ENCODE measurements at regions not wholly inside any gene's neighbourhood (a gene's known extent, or its start where the extent isn't known, plus 50 kb on each side); places are given as distances from the start of the nearest gene placed in this dataset.

DNA sequence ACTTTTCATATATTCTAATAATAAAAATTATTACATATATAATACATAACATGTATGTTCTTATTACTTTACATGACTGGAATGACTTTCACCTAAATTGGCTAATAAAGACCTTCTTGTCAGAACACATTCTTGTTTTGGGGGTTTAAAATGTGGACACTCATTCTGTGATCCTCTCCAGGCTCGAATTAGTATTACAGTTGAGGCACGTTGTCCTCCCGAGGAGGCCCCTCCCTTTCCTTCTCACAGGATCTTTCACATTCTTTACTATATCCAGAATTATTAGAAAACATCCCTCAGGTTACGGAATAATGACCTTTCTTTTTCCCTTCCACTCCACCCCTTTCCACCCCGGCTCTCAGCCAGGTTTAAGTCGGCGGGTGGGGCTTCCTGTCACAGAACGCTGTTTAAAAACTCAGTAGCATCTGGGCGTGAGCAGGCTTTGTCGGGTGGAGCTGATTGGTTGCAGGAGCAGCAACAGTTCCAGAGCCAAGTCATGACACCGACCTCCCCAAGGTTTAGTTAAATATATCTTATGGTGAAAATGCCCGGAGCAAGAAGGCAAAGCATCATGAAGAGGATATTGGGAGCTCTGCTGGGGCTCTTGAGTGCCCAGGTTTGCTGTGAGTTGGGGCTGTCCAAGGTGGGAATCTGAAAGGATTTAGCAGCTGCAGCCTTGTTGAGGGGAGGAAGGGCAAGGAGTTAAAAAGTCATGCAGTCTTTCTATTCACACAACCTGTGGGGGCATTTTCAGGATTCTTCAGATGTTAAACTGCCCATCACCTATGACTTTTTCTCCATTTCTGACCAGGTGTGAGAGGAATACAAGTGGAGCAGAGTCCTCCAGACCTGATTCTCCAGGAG lies 396.7 kb upstream of the OR4E1 start:
- Histone ChIP-seq H3K4me1 (ENCODE audit: insufficient read depth, insufficient read length) (no peaks in the 10 kb centered on the region), H3K36me3 (ENCODE audit: insufficient read depth, insufficient read length, low read length) (no peaks in the 10 kb centered on the region), H3K9me3 (ENCODE audit: insufficient read depth, low read length) (no peaks in the 10 kb centered on the region), H3K9ac (ENCODE audit: insufficient read length, low read depth) (no peak overlapping the region), H3K27me3 (ENCODE audit: insufficient read depth, insufficient read length) (no peaks in the 10 kb centered on the region), H3K4me3 (ENCODE audit: insufficient read length, low read depth) (no peak overlapping the region)
- DNase-seq (ENCODE audit: low read depth, low spot score): no peak
- no peak for TF ChIP-seq YY1 (IDR thresholded peaks at IDR 0.05; ENCODE audit: insufficient read depth, insufficient read length)
- no peak for TF ChIP-seq SUZ12 (IDR thresholded peaks at IDR 0.05; ENCODE audit: extremely low read depth, insufficient read depth, insufficient read length)

DNA sequence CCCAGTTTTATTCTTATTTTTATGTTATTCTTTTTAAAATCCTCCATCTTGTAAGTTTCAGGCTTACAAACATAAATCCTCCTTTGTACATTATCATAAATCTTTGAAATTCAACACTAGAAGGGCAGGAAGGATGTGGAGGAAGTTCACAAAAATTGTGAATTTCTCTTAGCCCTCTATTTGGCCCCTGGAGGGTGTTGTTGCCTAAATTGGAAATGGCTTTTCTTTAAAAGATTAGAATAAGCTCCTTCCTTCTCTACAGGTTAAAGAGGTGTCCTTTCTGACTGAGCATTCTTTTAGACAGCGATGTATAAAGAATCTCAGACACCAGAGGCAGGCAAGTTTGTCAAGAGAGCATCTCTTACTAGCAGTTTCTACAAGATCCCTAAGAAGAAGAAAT lies 391.7 kb upstream of the OR4E1 start:
- TF ChIP-seq YY1 (IDR thresholded peaks at IDR 0.05; ENCODE audit: insufficient read depth, insufficient read length) (no peak), ZNF274 (IDR thresholded peaks at IDR 0.05; ENCODE audit: low read depth, low read length) (no peak), SUZ12 (IDR thresholded peaks at IDR 0.05; ENCODE audit: extremely low read depth, insufficient read depth, insufficient read length) (no peak)
- Histone ChIP-seq H3K27me3 (ENCODE audit: insufficient read depth, insufficient read length) (no peaks in the 10 kb centered on the region), H3K36me3 (ENCODE audit: insufficient read depth, insufficient read length, low read length) (no peaks in the 10 kb centered on the region), H3K9ac (ENCODE audit: insufficient read length, low read depth) (no peak overlapping the region), H3K4me1 (ENCODE audit: insufficient read depth, insufficient read length) (no peaks in the 10 kb centered on the region), H3K9me3 (ENCODE audit: insufficient read depth, low read length) (no peaks in the 10 kb centered on the region), H3K4me3 (ENCODE audit: insufficient read length, low read depth) (no peak overlapping the region)
- no peak for DNase-seq (ENCODE audit: low read depth, low spot score)

DNA sequence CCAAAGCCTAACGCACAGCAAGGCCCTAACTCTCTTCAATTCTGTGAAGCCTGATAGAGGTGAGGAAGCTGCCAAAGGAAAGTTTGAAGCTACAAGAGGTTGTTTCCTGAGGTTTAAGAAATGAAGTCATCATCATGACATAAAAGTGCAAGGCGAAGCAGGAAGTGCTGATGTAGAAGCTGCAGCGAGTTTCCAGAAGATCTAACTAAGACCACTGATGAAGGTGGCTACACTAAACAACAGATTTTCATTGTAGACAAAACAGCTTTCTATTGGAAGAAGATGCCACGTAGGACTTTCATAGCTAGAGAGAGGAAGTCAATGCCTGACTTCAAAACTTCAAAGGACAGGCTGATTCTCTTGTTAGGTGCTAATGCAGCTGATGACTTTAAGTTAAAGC lies 385.6 kb upstream of the OR4E1 start:
- H3K9ac ChIP-seq (ENCODE audit: insufficient read length, low read depth): no peak overlapping the region
- DNase-seq (ENCODE audit: low read depth, low spot score): no peak
- H3K4me1 ChIP-seq (ENCODE audit: insufficient read depth, insufficient read length): no peaks in the 10 kb centered on the region
- no peaks in the 10 kb centered on the region for H3K27me3 ChIP-seq (ENCODE audit: insufficient read depth, insufficient read length)
- no peak overlapping the region for H3K4me3 ChIP-seq (ENCODE audit: insufficient read length, low read depth)
- H3K36me3 ChIP-seq (ENCODE audit: insufficient read depth, insufficient read length, low read length): no peaks in the 10 kb centered on the region
- H3K9me3 ChIP-seq (ENCODE audit: insufficient read depth, low read length): no peaks in the 10 kb centered on the region
- TF ChIP-seq YY1 (IDR thresholded peaks at IDR 0.05; ENCODE audit: insufficient read depth, insufficient read length) (no peak), SUZ12 (IDR thresholded peaks at IDR 0.05; ENCODE audit: extremely low read depth, insufficient read depth, insufficient read length) (no peak), ZNF274 (IDR thresholded peaks at IDR 0.05; ENCODE audit: low read depth, low read length) (no peak)

DNA sequence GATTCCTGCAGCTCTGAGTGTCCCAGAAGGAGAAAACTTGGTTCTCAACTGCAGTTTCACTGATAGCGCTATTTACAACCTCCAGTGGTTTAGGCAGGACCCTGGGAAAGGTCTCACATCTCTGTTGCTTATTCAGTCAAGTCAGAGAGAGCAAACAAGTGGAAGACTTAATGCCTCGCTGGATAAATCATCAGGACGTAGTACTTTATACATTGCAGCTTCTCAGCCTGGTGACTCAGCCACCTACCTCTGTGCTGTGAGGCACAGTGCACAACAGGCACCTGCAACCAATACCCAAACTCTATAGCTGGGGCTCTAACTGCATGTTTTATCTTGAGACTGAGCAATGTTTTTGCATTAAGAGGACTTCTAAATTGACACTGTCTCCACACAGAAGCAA lies 379.2 kb upstream of the OR4E1 start:
- no peak for TF ChIP-seq YY1 (IDR thresholded peaks at IDR 0.05; ENCODE audit: insufficient read depth, insufficient read length)
- no peak for TF ChIP-seq SUZ12 (IDR thresholded peaks at IDR 0.05; ENCODE audit: extremely low read depth, insufficient read depth, insufficient read length)
- TF ChIP-seq ZNF274 (IDR thresholded peaks at IDR 0.05; ENCODE audit: low read depth, low read length): no peak
- no peak overlapping the region for H3K4me3 ChIP-seq (ENCODE audit: insufficient read length, low read depth)
- no peaks in the 10 kb centered on the region for H3K4me1 ChIP-seq (ENCODE audit: insufficient read depth, insufficient read length)
- no peaks in the 10 kb centered on the region for H3K27me3 ChIP-seq (ENCODE audit: insufficient read depth, insufficient read length)
- H3K9ac ChIP-seq (ENCODE audit: insufficient read length, low read depth): no peak overlapping the region
- no peaks in the 10 kb centered on the region for H3K9me3 ChIP-seq (ENCODE audit: insufficient read depth, low read length)
- no peaks in the 10 kb centered on the region for H3K36me3 ChIP-seq (ENCODE audit: insufficient read depth, insufficient read length, low read length)
- no peak for DNase-seq (ENCODE audit: low read depth, low spot score)

DNA sequence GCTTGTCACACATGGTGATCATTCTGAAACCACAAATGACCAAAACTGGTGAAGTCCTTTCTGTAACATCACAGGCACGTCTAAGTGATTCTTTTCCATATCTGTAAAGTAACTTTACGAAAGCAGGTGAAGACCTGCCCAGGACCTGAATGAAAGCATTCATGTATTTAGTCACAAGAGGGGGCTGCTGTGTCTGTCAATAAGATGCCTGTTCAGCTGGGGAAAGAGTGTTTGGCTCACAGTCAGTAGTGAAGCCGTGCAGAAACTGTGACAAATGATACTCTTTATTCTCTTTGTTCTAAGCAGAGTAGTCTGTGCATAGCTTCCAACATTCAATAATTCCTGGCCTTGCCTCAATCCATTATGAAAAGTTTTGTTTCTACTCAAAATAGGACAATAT lies 373.5 kb upstream of the OR4E1 start:
- H3K4me1 ChIP-seq (ENCODE audit: insufficient read depth, insufficient read length): no peaks in the 10 kb centered on the region
- TF ChIP-seq ZNF274 (IDR thresholded peaks at IDR 0.05; ENCODE audit: low read depth, low read length): no peak
- no peak for TF ChIP-seq SUZ12 (IDR thresholded peaks at IDR 0.05; ENCODE audit: extremely low read depth, insufficient read depth, insufficient read length)
- TF ChIP-seq YY1 (IDR thresholded peaks at IDR 0.05; ENCODE audit: insufficient read depth, insufficient read length): no peak
- no peak overlapping the region for H3K9ac ChIP-seq (ENCODE audit: insufficient read length, low read depth)
- no peaks in the 10 kb centered on the region for H3K9me3 ChIP-seq (ENCODE audit: insufficient read depth, low read length)
- no peaks in the 10 kb centered on the region for H3K36me3 ChIP-seq (ENCODE audit: insufficient read depth, insufficient read length, low read length)
- DNase-seq (ENCODE audit: low read depth, low spot score): peak; percentile 6
- no peak overlapping the region for H3K4me3 ChIP-seq (ENCODE audit: insufficient read length, low read depth)
- H3K27me3 ChIP-seq (ENCODE audit: insufficient read depth, insufficient read length): no peaks in the 10 kb centered on the region

DNA sequence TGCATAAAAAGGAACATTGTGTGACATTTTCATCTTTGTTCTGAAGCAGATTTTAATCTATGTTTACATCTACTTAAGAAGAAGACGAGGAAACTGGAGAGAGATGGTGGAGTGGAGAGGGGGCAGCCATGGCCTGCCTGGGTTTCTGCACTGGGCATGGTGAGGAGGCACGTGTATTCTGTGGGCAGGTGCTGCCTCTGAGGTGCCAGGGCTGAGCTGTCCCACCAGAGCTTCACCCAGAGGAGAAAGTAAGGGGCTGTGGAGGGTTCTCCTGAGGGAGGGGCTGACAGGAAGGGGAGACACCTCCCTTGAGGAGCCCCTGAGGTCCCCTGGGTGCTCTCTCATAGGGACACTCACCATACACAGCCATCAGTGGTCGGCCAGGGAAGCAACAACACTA lies 372.4 kb upstream of the OR4E1 start:
- TF ChIP-seq YY1 (IDR thresholded peaks at IDR 0.05; ENCODE audit: insufficient read depth, insufficient read length): no peak
- no peak for TF ChIP-seq SUZ12 (IDR thresholded peaks at IDR 0.05; ENCODE audit: extremely low read depth, insufficient read depth, insufficient read length)
- TF ChIP-seq ZNF274 (IDR thresholded peaks at IDR 0.05; ENCODE audit: low read depth, low read length): no peak
- H3K4me3 ChIP-seq (ENCODE audit: insufficient read length, low read depth): no peak overlapping the region
- no peak overlapping the region for H3K9ac ChIP-seq (ENCODE audit: insufficient read length, low read depth)
- no peaks in the 10 kb centered on the region for H3K27me3 ChIP-seq (ENCODE audit: insufficient read depth, insufficient read length)
- no peaks in the 10 kb centered on the region for H3K9me3 ChIP-seq (ENCODE audit: insufficient read depth, low read length)
- DNase-seq (ENCODE audit: low read depth, low spot score): no peak
- no peaks in the 10 kb centered on the region for H3K36me3 ChIP-seq (ENCODE audit: insufficient read depth, insufficient read length, low read length)
- H3K4me1 ChIP-seq (ENCODE audit: insufficient read depth, insufficient read length): no peaks in the 10 kb centered on the region

DNA sequence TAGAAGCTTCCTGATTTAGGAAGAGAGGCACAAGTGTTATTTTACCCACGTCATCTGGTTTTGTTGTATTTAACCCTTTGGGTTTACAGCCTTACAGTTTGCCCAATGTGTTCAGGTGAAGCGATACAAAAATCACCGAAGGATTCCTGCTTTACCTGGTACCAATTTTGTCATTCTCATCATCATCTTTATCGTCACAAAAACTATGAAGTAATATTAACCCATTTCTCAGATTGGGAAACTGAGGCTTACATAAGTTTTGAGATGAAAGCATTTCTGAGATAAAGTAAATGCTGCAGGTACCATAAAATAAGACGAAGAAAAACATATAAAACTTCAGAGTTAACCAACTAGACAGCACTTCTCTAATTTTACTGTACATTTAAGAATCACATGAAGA lies 370.6 kb upstream of the OR4E1 start:
- Histone ChIP-seq H3K36me3 (ENCODE audit: insufficient read depth, insufficient read length, low read length) (no peaks in the 10 kb centered on the region), H3K9ac (ENCODE audit: insufficient read length, low read depth) (no peak overlapping the region), H3K27me3 (ENCODE audit: insufficient read depth, insufficient read length) (no peaks in the 10 kb centered on the region), H3K9me3 (ENCODE audit: insufficient read depth, low read length) (no peaks in the 10 kb centered on the region), H3K4me1 (ENCODE audit: insufficient read depth, insufficient read length) (no peaks in the 10 kb centered on the region), H3K4me3 (ENCODE audit: insufficient read length, low read depth) (no peak overlapping the region)
- no peak for TF ChIP-seq ZNF274 (IDR thresholded peaks at IDR 0.05; ENCODE audit: low read depth, low read length)
- no peak for TF ChIP-seq YY1 (IDR thresholded peaks at IDR 0.05; ENCODE audit: insufficient read depth, insufficient read length)
- TF ChIP-seq SUZ12 (IDR thresholded peaks at IDR 0.05; ENCODE audit: extremely low read depth, insufficient read depth, insufficient read length): no peak
- no peak for DNase-seq (ENCODE audit: low read depth, low spot score)

Data from NT2/D1 (cell line).